H1 (cell line): ENCODE measurements at regions not wholly inside any gene's neighbourhood (a gene's known extent, or its start where the extent isn't known, plus 50 kb on each side); places are given as distances from the start of the nearest gene placed in this dataset.
A peak's percentile ranks its signal among the peaks of the same experiment; 100 is the strongest.

Experiments
- CTCF ChIA-PET: fragments of 300-600 bp; sonication (Branson Sonifier 250); formaldehyde crosslinking; loops from one replicate; lab custom pipeline; 2021; ENCODE audit not compliant: partially characterized antibody; lab: Charles Lee
- POLR2A ChIA-PET: fragments of 300-600 bp; sonication (Branson Sonifier 250); formaldehyde crosslinking; loops from one replicate; lab custom pipeline; 2021; ENCODE audit warnings: inconsistent platforms; ENCODE audit not compliant: partially characterized antibody; lab: Charles Lee
- DNase-seq, 2 experiments: peaks; one replicate each; pipeline versions ENCODE4 v3.0.0 to v3.0.0-alpha.2; 2010 to 2022; ENCODE audit warnings: low spot score in 2 of 2, low read depth in 1 of 2, mixed read lengths in 1 of 2
- FAIRE-seq: peaks from 2 replicates; lab custom pipeline; 2011; peaks lifted over from hg19 to GRCh38; lab: Jason Lieb, UNC
- H2AFZ ChIP-seq: 2 replicates; pipeline ENCODE4 v1.8.1; 2012; ENCODE audit warnings: low read length, inconsistent platforms
- H2AK5ac ChIP-seq: 2 replicates; pipeline ENCODE4 v1.6.1; 2013; ENCODE audit warnings: low read depth, low read length
- H2BK120ac ChIP-seq: replicated peaks from 2 replicates; pipeline ENCODE3; 2013; ENCODE audit warnings: low read depth, low read length, inconsistent platforms
- H2BK12ac ChIP-seq: 2 replicates; pipeline ENCODE4 v1.6.1; 2013; ENCODE audit warnings: low read depth, low read length
- H2BK15ac ChIP-seq: 2 replicates; pipeline ENCODE4 v1.6.1; 2013; ENCODE audit warnings: low read length
- H2BK20ac ChIP-seq: 2 replicates; pipeline ENCODE4 v1.6.1; 2013; ENCODE audit warnings: low read length
- H2BK5ac ChIP-seq: 2 replicates; pipeline ENCODE4 v1.6.1; 2013; ENCODE audit warnings: low read depth, low read length
- H3K14ac ChIP-seq: 2 replicates; pipeline ENCODE4 v1.6.1; 2013; ENCODE audit warnings: inconsistent platforms; ENCODE audit not compliant: insufficient read length
- H3K18ac ChIP-seq: 2 replicates; pipeline ENCODE4 v1.6.1; 2013; ENCODE audit warnings: low read length; ENCODE audit errors: extremely low read depth
- H3K23ac ChIP-seq: 2 replicates; pipeline ENCODE4 v1.6.1; 2013; ENCODE audit warnings: inconsistent platforms; ENCODE audit not compliant: insufficient read length
- H3K23me2 ChIP-seq: 2 replicates; pipeline ENCODE4 v1.6.1; 2013; ENCODE audit warnings: low read depth, low read length
- H3K27ac ChIP-seq: 2 replicates; pipeline ENCODE4 v1.6.1; 2011; ENCODE audit warnings: low read depth, low read length, inconsistent platforms
- H3K27me3 ChIP-seq, 4 experiments: replicated peaks in 1 of 4; 1 replicate in 1 of 4; 2 replicates in 3 of 4; pipeline versions ENCODE4 v1.6.1 to v1.8.1; 2011 to 2013; ENCODE audit warnings: low read length in 3 of 4, mild to moderate bottlenecking in 3 of 4, inconsistent platforms in 2 of 4, mixed read lengths in 2 of 4, moderate library complexity in 1 of 4; ENCODE audit not compliant: control insufficient read depth in 3 of 4, insufficient read depth in 3 of 4; ENCODE audit errors: extremely low read depth in 1 of 4
- H3K36me3 ChIP-seq, 4 experiments: 2 replicates each; pipeline versions ENCODE4 v1.6.1 to v1.8.1; 2011 to 2013; ENCODE audit warnings: mild to moderate bottlenecking in 4 of 4, low read length in 3 of 4, moderate library complexity in 2 of 4, control low read depth in 1 of 4, inconsistent platforms in 1 of 4; ENCODE audit not compliant: insufficient read depth in 4 of 4, control insufficient read depth in 2 of 4
- H3K4ac ChIP-seq: replicated peaks from 2 replicates; pipeline ENCODE3; 2013; ENCODE audit warnings: low read length, low read depth, mixed read lengths, inconsistent platforms; ENCODE audit not compliant: insufficient read length
- H3K4me1 ChIP-seq, 4 experiments: replicated peaks in 1 of 4; 1 replicate in 1 of 4; 2 replicates in 3 of 4; pipeline versions ENCODE4 v1.6.1 to v1.8.1; 2011 to 2013; ENCODE audit warnings: low read length in 3 of 4, inconsistent platforms in 2 of 4, mixed read lengths in 1 of 4; ENCODE audit not compliant: insufficient read depth in 4 of 4, control insufficient read depth in 3 of 4
- H3K4me2 ChIP-seq, 2 experiments: 2 replicates each; pipeline versions ENCODE4 v1.6.1 to v1.8.1; 2011 to 2013; ENCODE audit warnings: low read depth in 2 of 2, low read length in 2 of 2, control low read depth in 1 of 2, inconsistent platforms in 1 of 2, mild to moderate bottlenecking in 1 of 2; ENCODE audit not compliant: insufficient read depth in 1 of 2
- H3K4me3 ChIP-seq, 4 experiments: fragments of 200-600, 300-600 bp in 1 of 4; sonication (generic), shearing (Covaris generic), sonication (Bioruptor Twin) in 1 of 4; 2 replicates each; pipeline versions ENCODE4 v1.5.1 to v1.8.1; 2011 to 2016; ENCODE audit warnings: low read length in 4 of 4, low read depth in 3 of 4, control low read depth in 2 of 4, inconsistent platforms in 2 of 4, mild to moderate bottlenecking in 2 of 4, mixed read lengths in 1 of 4, moderate library complexity in 1 of 4; ENCODE audit not compliant: insufficient read depth in 2 of 4; ENCODE audit errors: extremely low read depth in 1 of 4
- H3K56ac ChIP-seq: replicated peaks from 2 replicates; pipeline ENCODE3; 2013; ENCODE audit warnings: low read depth, mild to moderate bottlenecking, mixed read lengths, low read length, inconsistent platforms; ENCODE audit not compliant: insufficient read length
- H3K79me1 ChIP-seq: 2 replicates; pipeline ENCODE4 v1.6.1; 2013; ENCODE audit warnings: low read depth, low read length, control low read depth
- H3K79me2 ChIP-seq, 2 experiments: 2 replicates each; pipeline versions ENCODE4 v1.6.1 to v1.8.1; 2012 to 2013; ENCODE audit warnings: low read length in 2 of 2, mild to moderate bottlenecking in 2 of 2, inconsistent platforms in 1 of 2; ENCODE audit not compliant: insufficient read depth in 2 of 2, control insufficient read depth in 1 of 2
- H3K9ac ChIP-seq, 4 experiments: replicated peaks in 1 of 4; 1 replicate in 1 of 4; 2 replicates in 3 of 4; pipeline versions ENCODE4 v1.6.1 to v1.8.1; 2011 to 2013; ENCODE audit warnings: low read depth in 3 of 4, low read length in 3 of 4, control low read depth in 2 of 4, mild to moderate bottlenecking in 2 of 4, moderate library complexity in 2 of 4, inconsistent platforms in 1 of 4; ENCODE audit errors: extremely low read depth in 1 of 4
- H3K9me3 ChIP-seq, 2 experiments: 2 replicates each; pipeline versions ENCODE4 v1.6.1 to v1.8.1; 2012 to 2013; ENCODE audit warnings: mild to moderate bottlenecking in 2 of 2, moderate library complexity in 2 of 2, control low read depth in 1 of 2, inconsistent platforms in 1 of 2, low read depth in 1 of 2, low read length in 1 of 2, mixed read lengths in 1 of 2; ENCODE audit not compliant: insufficient read depth in 2 of 2
- H4K20me1 ChIP-seq, 2 experiments: replicated peaks in 1 of 2; 2 replicates each; pipeline versions ENCODE3 to v1.8.1; 2011 to 2013; ENCODE audit warnings: inconsistent platforms in 2 of 2, low read length in 2 of 2, mild to moderate bottlenecking in 1 of 2; ENCODE audit not compliant: insufficient read depth in 2 of 2, control insufficient read depth in 1 of 2
- H4K5ac ChIP-seq: 2 replicates; pipeline ENCODE4 v1.6.1; 2013; ENCODE audit warnings: low read length, low read depth, mixed read lengths, inconsistent platforms; ENCODE audit not compliant: insufficient read length
- H4K8ac ChIP-seq: 2 replicates; pipeline ENCODE4 v1.8.0; 2013; ENCODE audit warnings: mild to moderate bottlenecking, moderate library complexity, low read length, inconsistent platforms; ENCODE audit not compliant: insufficient read depth; ENCODE audit errors: extremely low read depth
- H4K91ac ChIP-seq: replicated peaks from 2 replicates; pipeline ENCODE3; 2013; ENCODE audit warnings: low read length, mixed read lengths, inconsistent platforms; ENCODE audit not compliant: insufficient read length
- CEBPB ChIP-seq: IDR thresholded peaks from 2 replicates; pipeline ENCODE4 v1.6.1; 2012; ENCODE audit warnings: low read depth, low read length
- CHD1 ChIP-seq: IDR thresholded peaks from 2 replicates; pipeline ENCODE4 v1.6.1; 2012; ENCODE audit warnings: low read depth, low read length, improper control_type of control experiment
- EP300 ChIP-seq, 2 experiments: IDR thresholded peaks; 1 replicate in 1 of 2; 2 replicates in 1 of 2; pipeline ENCODE4 v1.6.1; 2011 to 2012; ENCODE audit warnings: low read depth in 2 of 2, low read length in 2 of 2, mild to moderate bottlenecking in 2 of 2, borderline replicate concordance in 1 of 2, inconsistent platforms in 1 of 2, moderate library complexity in 1 of 2
- GTF2F1 ChIP-seq: IDR thresholded peaks from 2 replicates; pipeline ENCODE4 v1.6.1; 2012; ENCODE audit warnings: low read depth, low read length, improper control_type of control experiment, borderline replicate concordance
- JUND ChIP-seq: IDR thresholded peaks from 2 replicates; pipeline ENCODE4 v1.6.1; 2011; ENCODE audit warnings: mild to moderate bottlenecking, improper control_type of control experiment, low read length
- KDM1A ChIP-seq: fragments of 200-600, 300-600 bp; sonication (generic); IDR thresholded peaks from 2 replicates; pipeline ENCODE4 v1.7.1; 2016; ENCODE audit warnings: mild to moderate bottlenecking, low read length, borderline replicate concordance
- KDM4A ChIP-seq: IDR thresholded peaks from one replicate; pipeline ENCODE4 v1.7.1; 2012; ENCODE audit warnings: low read depth, mild to moderate bottlenecking, moderate library complexity, low read length, inconsistent platforms; ENCODE audit not compliant: severe bottlenecking
- KDM5A ChIP-seq: fragments of 200-600 bp; IDR thresholded peaks from 2 replicates; pipeline ENCODE4 v1.7.1; 2012; ENCODE audit warnings: mild to moderate bottlenecking, low read length, inconsistent platforms, mixed read lengths
- PHF8 ChIP-seq: fragments of 200-600 bp; sonication (generic); conservative IDR thresholded peaks from 2 replicates; pipeline ENCODE4 v1.7.1; 2012; ENCODE audit warnings: low read depth, mild to moderate bottlenecking, inconsistent platforms, low read length, moderate library complexity
- POLR2AphosphoS5 ChIP-seq: IDR thresholded peaks from 2 replicates; pipeline ENCODE4 v1.6.1; 2011; ENCODE audit warnings: low read depth, low read length
- POU5F1 ChIP-seq: IDR thresholded peaks from 2 replicates; pipeline ENCODE4 v1.6.1; 2011; ENCODE audit warnings: low read depth, mild to moderate bottlenecking, low read length, moderate library complexity
- RFX5 ChIP-seq: IDR thresholded peaks from 2 replicates; pipeline ENCODE4 v1.6.1; 2011; ENCODE audit warnings: low read depth, low read length, improper control_type of control experiment, borderline replicate concordance
- SP2 ChIP-seq: IDR thresholded peaks from 2 replicates; pipeline ENCODE4 v1.6.1; 2012; ENCODE audit warnings: mild to moderate bottlenecking, low read length, inconsistent platforms
- SRF ChIP-seq: IDR thresholded peaks from 2 replicates; pipeline ENCODE4 v1.6.1; 2011; ENCODE audit warnings: mild to moderate bottlenecking, low read depth, low read length, moderate library complexity
- YY1 ChIP-seq: IDR thresholded peaks from 2 replicates; pipeline ENCODE4 v1.6.1; 2011; ENCODE audit warnings: low read depth, mild to moderate bottlenecking, low read length
- WGBS, 2 experiments: shearing (Covaris generic) in 1 of 2; methylation state at CpG; one replicate each; pipeline versions ENCODE4 v1.1.6 to v1.1.7; 2013 to 2015; ENCODE audit warnings: low lambda C conversion rate in 2 of 2, mixed read lengths in 2 of 2, inconsistent platforms in 1 of 2, low coverage in 1 of 2, missing lambda C conversion rate in 1 of 2; ENCODE audit not compliant: insufficient replicate concordance in 2 of 2, insufficient coverage in 1 of 2, insufficient read length in 1 of 2; ENCODE audit errors: extremely low coverage in 1 of 2, missing lambda C conversion rate in 1 of 2; 5-methylcytosine and 5-hydroxymethylcytosine counted together

DNA sequence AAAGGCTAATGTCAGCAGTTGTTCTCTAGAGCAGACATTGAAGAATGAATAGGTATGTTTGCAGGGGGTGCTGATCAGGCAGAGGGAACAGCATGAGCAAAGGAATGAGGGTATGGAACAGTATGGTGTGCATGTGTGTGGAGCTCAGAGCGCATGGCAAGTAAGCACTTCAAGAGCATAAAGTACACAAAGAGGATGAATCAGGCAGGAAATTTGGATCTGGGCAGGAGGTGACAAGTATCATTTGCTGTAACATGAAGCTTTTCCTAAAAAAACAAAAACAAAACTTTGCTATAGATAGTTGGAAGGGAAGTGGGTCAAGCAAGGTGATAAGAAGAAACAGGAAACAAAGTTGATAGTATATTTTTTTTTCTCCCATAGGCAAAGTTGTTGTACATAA lies 746.8 kb downstream of the HDGFL1 start:
- Histone ChIP-seq H3K36me3 (no peaks in the 10 kb centered on the region), H3K56ac (no peak overlapping the region), H3K4ac (peak overlapping the region; percentile 39), H2AFZ (no peak overlapping the region), H2BK15ac (no peak overlapping the region), H3K14ac (no peak overlapping the region), H2BK20ac (no peak overlapping the region), H3K23me2 (no peaks in the 10 kb centered on the region), H3K79me1 (no peaks in the 10 kb centered on the region), H2AK5ac (no peak overlapping the region), H3K4me3 (no peak overlapping the region), H2BK12ac (no peak overlapping the region)
- TF ChIP-seq SP2 (no peak), YY1 (no peak), SRF (no peak), POLR2AphosphoS5 (no peak), KDM1A (no peak), EP300 (IDR thresholded peaks at IDR 0.05; ENCODE audit: borderline replicate concordance in 1 of 2, low read depth in 2 of 2, low read length in 2 of 2) (no peak), KDM4A (no peak), RFX5 (no peak), CEBPB (no peak), JUND (no peak), POU5F1 (no peak), GTF2F1 (no peak), PHF8 (no peak), KDM5A (no peak), CHD1 (no peak)
- TF ChIP-seq, all 59 proteins: peak for 0
- no peak for FAIRE-seq
- WGBS, 2 experiments: 96% methylated on average over 1 of the region's 1 CpG; no CpG with 5 or more reads in 1 of the 2 experiments
- H3K4me1 ChIP-seq: no peaks in the 10 kb centered on the region
- H3K9ac ChIP-seq: no peak overlapping the region
- no peak overlapping the region for H4K5ac ChIP-seq
- no peak overlapping the region for H2BK5ac ChIP-seq
- CTCF ChIA-PET: interaction anchor here (0.7 to 1.3 kb wide), 2 partner anchors 8 to 130 kb away, joined by 3 read pairs; no protein-coding TSS in a partner anchor
- POLR2A ChIA-PET: no interaction called here
- no peak overlapping the region for H4K8ac ChIP-seq
- H4K20me1 ChIP-seq: no peaks in the 10 kb centered on the region
- H3K27me3 ChIP-seq: no peaks in the 10 kb centered on the region
- H3K23ac ChIP-seq: no peak overlapping the region
- H2BK120ac ChIP-seq: no peak overlapping the region
- H3K18ac ChIP-seq: no peak overlapping the region
- H3K9me3 ChIP-seq: no peaks in the 10 kb centered on the region
- H4K91ac ChIP-seq: no peak overlapping the region
- no peak for DNase-seq
- no peak overlapping the region for H3K27ac ChIP-seq
- no peak overlapping the region for H3K4me2 ChIP-seq
- H3K79me2 ChIP-seq: no peaks in the 10 kb centered on the region
